Activated CD4-positive, alpha-beta T cell treated with anti-CD3 and anti-CD28 coated beads, Interleukin-2, amount 10 ng/mL, durations not matched to agents 7 days and 5 days (primary cell): ENCODE measurements at regions not wholly inside any gene's neighbourhood (a gene's known extent, or its start where the extent isn't known, plus 50 kb on each side); places are given as distances from the start of the nearest gene placed in this dataset.

ENCODE experiments used
- CTCF ChIA-PET: fragments of 350-600 bp; sonication (Branson Sonifier 250); formaldehyde crosslinking; loops from one replicate; lab custom pipeline; 2021; ENCODE audit warnings: antibody characterized with exemption; lab: Charles Lee
- POLR2A ChIA-PET: fragments of 350-600 bp; sonication (Branson Sonifier 250); formaldehyde crosslinking; loops from one replicate; lab custom pipeline; 2021; ENCODE audit warnings: antibody characterized with exemption; lab: Charles Lee
- DNase-seq: peaks from one replicate; pipeline ENCODE4 v3.0.0-alpha.2; 2020
- H3K27ac Mint-ChIP-seq: one replicate; pipeline ENCODE4 v1.8.0; 2021; ENCODE audit warnings: mild to moderate bottlenecking, moderate library complexity, mixed read lengths
- H3K27me3 Mint-ChIP-seq: one replicate; pipeline ENCODE4 v1.8.0; 2021; ENCODE audit warnings: mixed read lengths
- H3K36me3 Mint-ChIP-seq: one replicate; pipeline ENCODE4 v1.8.0; 2021; ENCODE audit warnings: low read depth, mixed read lengths
- H3K4me1 Mint-ChIP-seq: one replicate; pipeline ENCODE4 v1.8.0; 2021; ENCODE audit warnings: mixed read lengths
- H3K4me3 Mint-ChIP-seq: one replicate; pipeline ENCODE4 v1.8.0; 2021; ENCODE audit warnings: mild to moderate bottlenecking, moderate library complexity, mixed read lengths
- H3K9me3 Mint-ChIP-seq: one replicate; pipeline ENCODE4 v1.8.0; 2021; ENCODE audit warnings: mixed read lengths

DNA sequence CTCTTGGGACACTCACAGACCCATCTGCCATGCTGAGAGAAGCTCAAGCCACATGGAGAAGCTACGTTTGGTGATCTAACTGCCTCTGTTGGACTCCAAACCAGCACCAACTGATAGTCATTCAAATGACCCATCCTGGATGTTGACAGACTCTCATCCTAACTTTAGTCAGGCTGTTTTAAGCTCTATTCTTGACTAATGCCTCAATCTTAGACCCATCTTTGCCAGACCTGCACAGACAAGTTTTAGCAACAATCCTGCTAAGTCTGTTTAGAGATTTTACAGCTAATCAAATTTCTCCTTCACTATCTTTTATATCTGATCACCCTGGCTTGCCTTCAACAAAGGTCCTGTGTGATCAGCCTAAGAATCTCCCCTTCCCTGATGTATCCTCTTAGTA is 245.1 kb downstream of the SCG2 start:
- ChIA-PET POLR2A (no interaction called here), CTCF (no interaction called here)

DNA sequence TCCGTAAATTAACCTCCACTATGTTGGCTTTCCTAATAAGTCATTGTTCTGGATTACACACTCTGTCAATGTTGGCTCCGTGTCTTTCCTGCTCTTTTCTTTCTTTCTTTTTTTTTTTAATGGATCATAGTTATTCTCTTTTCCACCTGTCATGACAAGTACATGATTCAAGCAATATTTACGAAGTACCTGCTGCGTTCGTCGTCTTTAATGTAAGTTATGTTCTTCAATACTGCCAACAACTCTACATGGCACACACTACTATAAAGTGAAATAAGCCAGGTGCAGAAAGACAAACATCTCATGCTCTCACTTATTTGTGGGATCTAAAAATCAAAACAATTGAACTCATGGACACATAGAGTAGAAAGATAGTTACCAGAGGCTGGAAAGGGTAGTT is 239.1 kb downstream of the SCG2 start:
- ChIA-PET CTCF (no interaction called here), POLR2A (no interaction called here)
- H3K27me3 Mint-ChIP-seq = no peaks in the 10 kb centered on the region
- no peaks in the 10 kb centered on the region for H3K9me3 Mint-ChIP-seq
- DNase-seq = no peak
- H3K36me3 Mint-ChIP-seq = no peaks in the 10 kb centered on the region
- H3K27ac Mint-ChIP-seq = no peak overlapping the region
- no peaks in the 10 kb centered on the region for H3K4me1 Mint-ChIP-seq
- H3K4me3 Mint-ChIP-seq = no peak overlapping the region

More for the DNA sequence above, 245.1 kb downstream of the SCG2 start:
- Mint-ChIP-seq H3K36me3 (no peaks in the 10 kb centered on the region), H3K4me3 (no peak overlapping the region), H3K4me1 (no peaks in the 10 kb centered on the region), H3K27ac (no peak overlapping the region), H3K9me3 (no peaks in the 10 kb centered on the region), H3K27me3 (no peaks in the 10 kb centered on the region)
- DNase-seq = no peak

GRCh38 chr2:223365158-223365679 is 236.9 kb downstream of the SCG2 start:
- Mint-ChIP-seq H3K9me3 (no peaks in the 10 kb centered on the region), H3K36me3 (no peaks in the 10 kb centered on the region), H3K4me3 (no peak overlapping the region), H3K27ac (no peak overlapping the region), H3K4me1 (no peaks in the 10 kb centered on the region), H3K27me3 (no peaks in the 10 kb centered on the region)
- ChIA-PET POLR2A (no interaction called here), CTCF (interaction anchor here (0.6 kb wide), 1 partner anchor 28 kb away, joined by 3 read pairs; no protein-coding TSS in a partner anchor)
- DNase-seq = no peak

DNA sequence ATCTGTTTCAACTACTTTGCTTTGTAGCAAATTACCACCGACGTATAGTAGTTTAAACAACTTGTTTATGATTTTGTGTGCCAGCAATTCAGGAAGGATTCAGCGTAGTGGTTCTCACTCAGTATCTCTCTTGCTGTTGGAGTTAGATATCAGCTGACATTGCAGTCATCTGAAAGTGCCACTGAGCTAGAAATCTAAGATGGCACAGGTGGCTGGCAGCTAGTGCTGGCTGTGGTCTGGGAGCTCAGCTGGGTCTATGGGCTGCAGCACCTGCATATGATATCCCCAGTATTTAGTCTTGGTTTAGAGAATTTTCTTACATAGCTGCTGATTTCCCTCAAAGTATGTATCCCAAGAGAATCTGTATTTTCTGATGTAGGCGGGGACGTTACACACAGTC is 235.6 kb downstream of the SCG2 start:
- ChIA-PET CTCF (no interaction called here), POLR2A (no interaction called here)
- Mint-ChIP-seq H3K4me1 (no peaks in the 10 kb centered on the region), H3K27ac (no peak overlapping the region), H3K4me3 (no peak overlapping the region), H3K27me3 (no peaks in the 10 kb centered on the region), H3K9me3 (no peaks in the 10 kb centered on the region), H3K36me3 (no peaks in the 10 kb centered on the region)
- no peak for DNase-seq

GRCh38 chr2:223368481-223368880 is 233.7 kb downstream of the SCG2 start:
- Mint-ChIP-seq H3K36me3 (no peaks in the 10 kb centered on the region), H3K4me1 (no peaks in the 10 kb centered on the region), H3K27ac (no peak overlapping the region), H3K4me3 (no peak overlapping the region), H3K9me3 (no peaks in the 10 kb centered on the region), H3K27me3 (no peaks in the 10 kb centered on the region)
- no peak for DNase-seq
- ChIA-PET POLR2A (no interaction called here), CTCF (no interaction called here)

- Mint-ChIP-seq H3K4me3 (no peak overlapping the region), H3K36me3 (no peaks in the 10 kb centered on the region), H3K27ac (no peak overlapping the region), H3K9me3 (no peaks in the 10 kb centered on the region), H3K27me3 (no peaks in the 10 kb centered on the region), H3K4me1 (no peaks in the 10 kb centered on the region)
- CTCF ChIA-PET = no interaction called here
- POLR2A ChIA-PET = no interaction called here
- DNase-seq = no peak
These were observed 232.3 kb downstream of the SCG2 start for GRCh38 chr2:223369889-223370288.

- Mint-ChIP-seq H3K27me3 (no peaks in the 10 kb centered on the region), H3K9me3 (no peaks in the 10 kb centered on the region)
These were observed 218.8 kb downstream of the SCG2 start for GRCh38 chr2:223383315-223383714.

DNA sequence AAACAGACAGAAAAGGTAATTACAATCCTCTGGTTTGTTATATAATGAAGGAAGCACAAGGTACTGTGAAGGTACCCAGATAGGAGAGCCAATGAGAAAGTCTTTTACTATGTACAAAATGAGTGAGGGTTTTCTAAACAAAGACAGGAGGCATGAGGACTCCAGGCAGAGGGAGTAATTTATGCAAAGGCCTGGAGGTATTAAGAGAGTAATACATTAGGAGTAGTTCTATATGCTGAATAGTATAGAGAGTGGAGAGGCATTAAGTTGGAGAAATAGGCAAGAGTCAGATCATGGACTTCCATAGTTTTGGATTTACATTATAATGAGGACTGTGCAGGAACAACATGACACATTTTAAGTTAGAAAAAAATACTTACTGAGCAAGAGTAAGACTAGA is 216.0 kb downstream of the SCG2 start:
- Mint-ChIP-seq H3K9me3 (no peaks in the 10 kb centered on the region), H3K27me3 (no peaks in the 10 kb centered on the region), H3K4me1 (no peaks in the 10 kb centered on the region), H3K4me3 (no peak overlapping the region), H3K36me3 (no peaks in the 10 kb centered on the region), H3K27ac (no peak overlapping the region)
- ChIA-PET POLR2A (no interaction called here), CTCF (no interaction called here)
- DNase-seq = no peak

More at GRCh38 chr2:223383315-223383714, 218.8 kb downstream of the SCG2 start:
- ChIA-PET POLR2A (no interaction called here), CTCF (no interaction called here)
- Mint-ChIP-seq H3K4me3 (no peak overlapping the region), H3K36me3 (no peaks in the 10 kb centered on the region), H3K4me1 (no peaks in the 10 kb centered on the region), H3K27ac (no peak overlapping the region)
- DNase-seq = no peak

GRCh38 chr2:223386984-223387383 is 215.2 kb downstream of the SCG2 start:
- Mint-ChIP-seq H3K9me3 (no peaks in the 10 kb centered on the region), H3K4me3 (no peak overlapping the region), H3K27me3 (no peaks in the 10 kb centered on the region), H3K4me1 (no peaks in the 10 kb centered on the region), H3K27ac (no peak overlapping the region), H3K36me3 (no peaks in the 10 kb centered on the region)
- no peak for DNase-seq
- POLR2A ChIA-PET = no interaction called here
- CTCF ChIA-PET = no interaction called here

DNA sequence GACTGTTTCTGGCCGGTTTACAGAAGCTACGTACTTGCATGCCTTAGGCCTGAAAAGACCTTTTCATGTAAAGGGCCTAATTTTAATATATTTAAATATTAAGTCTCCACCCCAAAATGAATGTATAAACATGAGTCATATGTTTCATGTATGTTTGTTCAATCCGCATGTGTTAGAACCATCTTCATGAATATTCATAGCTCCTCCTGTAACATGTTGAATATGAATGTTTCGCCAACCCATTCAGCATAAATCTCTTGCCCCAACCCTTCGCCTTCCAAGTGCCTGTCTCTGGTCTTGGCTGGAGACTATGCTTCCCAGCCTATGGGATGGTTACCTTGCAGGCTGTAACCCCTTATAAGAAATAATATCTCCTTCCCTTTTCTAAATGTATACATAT is 212.5 kb downstream of the SCG2 start:
- Mint-ChIP-seq H3K4me1 (no peaks in the 10 kb centered on the region), H3K27ac (no peak overlapping the region), H3K4me3 (no peak overlapping the region), H3K36me3 (no peaks in the 10 kb centered on the region), H3K9me3 (no peaks in the 10 kb centered on the region), H3K27me3 (no peaks in the 10 kb centered on the region)
- ChIA-PET POLR2A (no interaction called here), CTCF (no interaction called here)
- no peak for DNase-seq

GRCh38 chr2:223396993-223397392 is 205.2 kb downstream of the SCG2 start:
- H3K4me3 Mint-ChIP-seq = no peak overlapping the region
- H3K27ac Mint-ChIP-seq = no peak overlapping the region
- H3K27me3 Mint-ChIP-seq = no peaks in the 10 kb centered on the region
- H3K4me1 Mint-ChIP-seq = no peaks in the 10 kb centered on the region
- ChIA-PET CTCF (no interaction called here), POLR2A (no interaction called here)
- DNase-seq = no peak
- no peaks in the 10 kb centered on the region for H3K36me3 Mint-ChIP-seq
- peaks cover 2% of the 10 kb centered on the region for H3K9me3 Mint-ChIP-seq

- H3K36me3 Mint-ChIP-seq = no peaks in the 10 kb centered on the region
- H3K27ac Mint-ChIP-seq = no peak overlapping the region
- H3K4me3 Mint-ChIP-seq = no peak overlapping the region
- CTCF ChIA-PET = no interaction called here
- POLR2A ChIA-PET = no interaction called here
- no peaks in the 10 kb centered on the region for H3K27me3 Mint-ChIP-seq
- H3K9me3 Mint-ChIP-seq = peaks cover 2% of the 10 kb centered on the region
- H3K4me1 Mint-ChIP-seq = no peaks in the 10 kb centered on the region
- no peak for DNase-seq
These were observed 202.7 kb downstream of the SCG2 start for GRCh38 chr2:223399357-223399957.

GRCh38 chr2:223404616-223405015 is 197.5 kb downstream of the SCG2 start:
- Mint-ChIP-seq H3K27me3 (no peaks in the 10 kb centered on the region), H3K36me3 (no peaks in the 10 kb centered on the region), H3K4me1 (no peaks in the 10 kb centered on the region), H3K9me3 (no peaks in the 10 kb centered on the region), H3K27ac (no peak overlapping the region), H3K4me3 (no peak overlapping the region)
- no peak for DNase-seq
- ChIA-PET CTCF (no interaction called here), POLR2A (no interaction called here)

DNA sequence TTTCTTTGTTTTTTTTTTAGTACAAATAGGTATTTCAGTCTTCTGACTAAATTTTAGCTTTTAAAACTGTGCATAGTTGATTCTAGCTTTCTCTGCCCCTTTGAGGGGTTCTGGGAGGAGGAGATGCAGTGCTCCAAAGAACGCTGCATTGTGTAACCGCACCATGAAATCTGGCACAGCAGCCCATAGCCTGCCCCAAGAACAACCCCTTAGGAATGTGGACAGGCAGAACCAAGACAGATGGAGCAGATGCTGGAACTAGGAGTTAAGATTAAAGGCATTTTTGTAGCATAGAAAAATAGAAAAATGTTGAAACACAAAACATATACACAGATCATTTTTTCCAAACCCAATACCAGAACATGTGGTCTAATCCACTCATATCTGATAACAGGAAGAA is 187.5 kb downstream of the SCG2 start:
- H3K27me3 Mint-ChIP-seq = no peaks in the 10 kb centered on the region
- no peak overlapping the region for H3K4me3 Mint-ChIP-seq
- no peaks in the 10 kb centered on the region for H3K9me3 Mint-ChIP-seq
- POLR2A ChIA-PET = no interaction called here
- CTCF ChIA-PET = no interaction called here
- H3K4me1 Mint-ChIP-seq = no peaks in the 10 kb centered on the region
- no peaks in the 10 kb centered on the region for H3K36me3 Mint-ChIP-seq
- no peak overlapping the region for H3K27ac Mint-ChIP-seq
- no peak for DNase-seq
